AG10803 (cell line): ENCODE measurements at regions not wholly inside any gene's neighbourhood (a gene's known extent, or its start where the extent isn't known, plus 50 kb on each side); places are given as distances from the start of the nearest gene placed in this dataset.
"Not testable (repeated sequence)": the region's sequence is repeated elsewhere in the genome, so short reads cannot be mapped to it uniquely, and the experiment has no call there.

ENCODE experiments used
- DNase-seq: peaks from one replicate; pipeline ENCODE4 v3.0.0; 2010; ENCODE audit warnings: low read depth
- H3K4me3 ChIP-seq: 2 replicates; pipeline ENCODE4 v1.5.1; 2011; ENCODE audit warnings: mild to moderate bottlenecking, low read length, control low read depth
- TF ChIP-seq, protein P1 (sequence below): conservative IDR thresholded peaks from 2 replicates; pipeline ENCODE4 v1.5.1; 2011; ENCODE audit warnings: mild to moderate bottlenecking, low read length, control low read depth, inconsistent platforms

DNA sequence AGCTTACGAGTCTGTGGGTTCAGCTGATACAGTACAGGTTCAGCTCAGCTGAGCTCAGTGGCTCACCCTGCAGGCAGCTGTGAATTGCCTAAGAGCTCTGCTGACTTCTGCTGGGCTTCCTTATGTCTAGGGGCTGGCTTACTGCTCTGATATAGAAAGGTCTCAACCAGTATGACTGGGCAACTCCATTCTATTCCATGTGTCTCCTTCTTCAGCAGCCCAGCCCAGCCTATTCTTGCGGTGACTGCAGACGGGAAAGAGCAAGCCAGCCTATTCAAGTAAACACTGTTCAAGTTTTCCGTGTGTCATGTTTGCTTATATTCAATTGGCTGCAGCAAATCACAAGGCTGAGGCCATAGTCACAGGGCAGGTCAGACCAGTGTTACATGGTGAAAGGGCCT lies 615.4 kb upstream of the ZFP42 start:
- H3K4me3 ChIP-seq: no peak overlapping the region
- TF ChIP-seq, protein P1, sequence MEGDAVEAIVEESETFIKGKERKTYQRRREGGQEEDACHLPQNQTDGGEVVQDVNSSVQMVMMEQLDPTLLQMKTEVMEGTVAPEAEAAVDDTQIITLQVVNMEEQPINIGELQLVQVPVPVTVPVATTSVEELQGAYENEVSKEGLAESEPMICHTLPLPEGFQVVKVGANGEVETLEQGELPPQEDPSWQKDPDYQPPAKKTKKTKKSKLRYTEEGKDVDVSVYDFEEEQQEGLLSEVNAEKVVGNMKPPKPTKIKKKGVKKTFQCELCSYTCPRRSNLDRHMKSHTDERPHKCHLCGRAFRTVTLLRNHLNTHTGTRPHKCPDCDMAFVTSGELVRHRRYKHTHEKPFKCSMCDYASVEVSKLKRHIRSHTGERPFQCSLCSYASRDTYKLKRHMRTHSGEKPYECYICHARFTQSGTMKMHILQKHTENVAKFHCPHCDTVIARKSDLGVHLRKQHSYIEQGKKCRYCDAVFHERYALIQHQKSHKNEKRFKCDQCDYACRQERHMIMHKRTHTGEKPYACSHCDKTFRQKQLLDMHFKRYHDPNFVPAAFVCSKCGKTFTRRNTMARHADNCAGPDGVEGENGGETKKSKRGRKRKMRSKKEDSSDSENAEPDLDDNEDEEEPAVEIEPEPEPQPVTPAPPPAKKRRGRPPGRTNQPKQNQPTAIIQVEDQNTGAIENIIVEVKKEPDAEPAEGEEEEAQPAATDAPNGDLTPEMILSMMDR: peak; percentile 45
- DNase-seq: no peak

DNA sequence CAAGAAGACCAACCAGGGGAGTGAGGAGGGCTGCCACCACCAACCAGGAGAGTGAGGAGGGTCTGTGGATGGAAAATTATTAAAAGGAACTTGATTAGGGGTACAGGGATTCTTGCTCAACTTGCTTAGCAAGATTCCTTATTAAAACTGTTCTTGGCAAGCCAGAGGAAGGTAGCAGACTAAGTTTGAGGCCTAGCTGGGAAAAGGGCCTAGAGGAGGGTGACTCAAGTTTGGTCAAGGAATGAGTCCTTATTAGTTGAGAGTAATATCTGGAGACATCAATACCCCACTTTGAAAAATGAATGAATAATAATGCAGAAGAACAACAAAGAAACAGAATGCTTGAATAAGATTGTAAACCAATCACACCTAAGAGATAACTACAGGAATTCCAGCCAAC lies 612.4 kb upstream of the ZFP42 start:
- DNase-seq: no peak
- TF ChIP-seq, protein P1: no peak
- no peak overlapping the region for H3K4me3 ChIP-seq

DNA sequence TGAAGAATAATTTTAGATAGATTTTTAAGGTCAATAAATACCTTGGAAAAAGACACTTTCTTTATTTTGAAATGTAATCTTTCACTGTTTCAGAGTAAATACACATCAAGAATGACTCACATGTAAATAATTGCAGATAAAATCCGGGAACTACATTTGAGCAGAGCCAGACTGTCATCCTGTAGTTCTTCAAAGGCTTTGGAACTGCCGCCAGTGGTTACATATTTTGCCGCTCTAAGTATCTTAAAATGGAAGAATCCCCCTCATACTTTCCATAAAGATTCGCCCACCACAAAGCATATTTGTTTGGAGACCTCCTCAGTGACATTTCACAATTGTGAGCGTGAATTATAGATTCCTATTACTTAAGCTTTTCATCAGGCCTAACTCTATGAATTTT lies 607.8 kb upstream of the ZFP42 start:
- DNase-seq: peak; percentile 29
- H3K4me3 ChIP-seq: no peak overlapping the region
- TF ChIP-seq, protein P1: no peak

DNA sequence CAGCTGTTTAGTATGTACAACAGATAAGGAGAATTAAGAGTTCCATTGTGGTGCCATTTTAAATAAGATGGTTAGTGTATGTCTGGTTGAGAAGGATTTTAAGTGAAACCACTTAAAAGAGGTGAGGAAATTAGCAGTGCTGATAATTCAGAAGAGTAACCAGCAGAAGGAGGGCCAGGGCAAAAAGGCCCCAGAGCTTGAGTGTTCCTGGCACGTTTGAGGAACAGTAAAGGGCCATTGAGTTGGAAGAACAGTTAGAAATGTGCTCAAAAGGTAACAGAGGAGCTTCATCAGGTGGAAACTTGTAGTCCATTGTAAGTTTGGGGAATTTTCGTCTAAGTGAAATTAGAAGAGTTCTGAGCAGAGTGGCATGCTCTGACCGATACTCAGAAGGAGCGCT lies 606.2 kb upstream of the ZFP42 start:
- TF ChIP-seq, protein P1: no peak
- H3K4me3 ChIP-seq: no peak overlapping the region
- no peak for DNase-seq

DNA sequence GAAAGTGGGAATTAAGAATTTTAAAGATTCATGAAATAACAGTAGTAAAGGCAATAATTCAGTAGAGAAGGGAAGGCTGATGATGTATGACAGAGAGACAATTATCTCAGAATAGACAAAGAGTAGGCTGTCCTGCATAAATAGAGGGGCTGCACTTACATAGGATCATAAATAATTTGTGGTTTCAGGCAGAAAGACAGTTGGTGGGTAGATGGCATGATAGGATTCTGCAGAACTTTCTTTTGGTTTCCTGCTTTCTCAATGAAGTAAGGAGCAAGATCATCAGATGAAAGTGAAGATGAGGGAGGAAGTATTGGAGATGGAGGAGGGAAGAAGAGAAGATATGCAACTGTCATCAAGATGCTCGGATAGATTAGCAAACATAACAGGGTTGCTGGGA lies 604.9 kb upstream of the ZFP42 start:
- H3K4me3 ChIP-seq: no peak overlapping the region
- TF ChIP-seq, protein P1: no peak
- peak; percentile 9 for DNase-seq

DNA sequence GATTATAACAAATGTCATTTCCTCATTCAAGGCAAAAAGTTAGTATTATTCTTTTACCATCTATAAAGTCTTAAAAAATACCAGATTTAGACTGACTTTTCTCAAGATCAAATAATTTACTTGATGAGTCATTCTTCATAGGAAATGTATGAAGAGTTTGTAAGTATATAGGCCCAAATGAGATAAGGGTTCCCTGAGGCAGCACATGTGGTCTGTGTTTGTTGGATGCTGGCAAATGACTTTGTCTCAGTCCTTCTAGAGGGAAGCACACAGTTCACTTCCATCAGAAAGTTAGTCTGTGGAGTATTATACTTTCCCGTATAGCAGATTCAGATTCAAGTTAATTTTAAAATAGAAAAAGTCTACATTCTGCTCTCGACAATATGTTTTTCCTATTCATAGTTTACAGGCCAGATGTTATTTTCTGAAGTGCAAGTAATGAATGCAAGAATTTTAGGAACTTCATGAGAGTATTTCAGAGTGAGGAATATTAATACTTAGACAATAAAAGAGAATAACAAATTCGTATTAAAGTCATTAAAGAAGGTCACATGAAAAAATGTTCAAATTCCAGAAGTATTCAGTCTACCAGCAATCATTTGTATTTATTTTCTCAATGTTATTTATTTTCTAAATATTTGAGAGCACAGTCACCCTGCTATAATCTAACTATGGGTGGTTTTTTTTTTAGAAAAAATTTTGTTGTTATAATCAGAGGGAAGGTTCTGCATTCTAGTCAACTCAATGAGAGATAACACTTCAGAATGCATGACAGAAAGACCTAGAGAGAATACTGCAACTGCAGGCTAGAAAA lies 601.8 kb upstream of the ZFP42 start:
- no peak overlapping the region for H3K4me3 ChIP-seq
- TF ChIP-seq, protein P1: no peak
- peak; percentile 28 for DNase-seq

DNA sequence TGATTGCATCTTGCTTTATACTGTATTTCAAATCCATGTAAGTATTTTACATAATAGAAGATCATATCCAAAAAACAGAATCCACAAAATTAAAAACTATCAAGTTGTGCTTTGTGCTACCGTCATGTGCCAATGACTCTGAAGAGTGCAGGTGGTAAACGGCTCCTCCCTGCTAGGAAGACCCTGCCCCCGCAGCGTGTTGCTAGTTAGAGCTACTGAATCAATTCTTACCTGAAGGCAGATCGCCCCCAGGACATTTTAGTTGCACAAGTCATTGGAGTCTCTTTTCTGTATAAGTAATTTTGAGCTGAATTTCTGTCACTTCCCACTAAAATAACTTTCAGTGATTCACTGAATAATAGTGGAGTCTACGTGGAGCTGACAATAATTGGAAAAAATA lies 599.5 kb upstream of the ZFP42 start:
- no peak overlapping the region for H3K4me3 ChIP-seq
- TF ChIP-seq, protein P1: no peak
- no peak for DNase-seq

DNA sequence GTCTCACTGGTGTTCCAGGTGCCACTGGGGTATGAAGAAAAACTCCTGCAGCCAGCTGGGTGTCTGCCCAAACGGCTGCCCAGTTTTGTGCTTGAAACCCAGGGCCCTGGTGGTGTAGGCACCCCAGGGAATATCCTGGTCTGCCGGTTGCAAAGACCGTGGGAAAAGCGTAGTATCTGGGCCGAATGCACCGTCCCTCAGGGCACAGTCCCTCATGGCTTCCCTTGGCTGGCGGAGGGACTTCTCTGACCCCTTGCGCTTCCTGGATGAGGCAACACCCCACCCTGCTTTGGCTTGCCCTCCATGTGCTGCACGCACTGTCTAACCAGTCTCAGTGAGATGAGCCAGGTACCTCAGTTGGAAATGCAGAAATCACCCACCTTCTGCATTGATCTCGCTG lies 587.1 kb upstream of the ZFP42 start:
- H3K4me3 ChIP-seq, DNase-seq: not testable (repeated sequence)
